ENCODE measurements at regions not wholly inside any gene's neighbourhood (a gene's known extent, or its start where the extent isn't known, plus 50 kb on each side); places are given as distances from the start of the nearest gene placed in this dataset.
"Not testable (repeated sequence)": the region's sequence is repeated elsewhere in the genome, so short reads cannot be mapped to it uniquely, and the experiment has no call there.

DNA sequence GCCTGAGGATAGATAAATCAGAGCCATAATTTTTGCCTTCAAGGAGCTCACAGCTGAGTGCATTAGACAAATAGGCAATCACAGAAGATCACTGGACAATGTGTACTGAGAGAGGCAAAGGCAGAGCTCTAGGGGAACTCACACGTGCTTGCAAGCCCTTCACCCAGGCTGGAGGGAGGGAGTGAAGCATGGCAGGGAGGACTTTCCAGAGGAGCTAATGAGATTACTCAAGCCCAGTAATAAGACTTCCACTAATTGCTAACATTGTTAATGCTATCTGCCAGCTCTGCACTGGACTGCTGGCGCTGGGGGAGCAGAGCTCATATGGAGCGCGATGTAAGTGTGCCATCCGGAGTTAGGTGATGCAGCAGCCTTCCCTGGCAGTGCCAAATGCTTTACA is 408.4 kb downstream of the NTRK2 start:
- no peak for DNase-seq (ENCODE audit: low read depth in 2 of 2)

DNA sequence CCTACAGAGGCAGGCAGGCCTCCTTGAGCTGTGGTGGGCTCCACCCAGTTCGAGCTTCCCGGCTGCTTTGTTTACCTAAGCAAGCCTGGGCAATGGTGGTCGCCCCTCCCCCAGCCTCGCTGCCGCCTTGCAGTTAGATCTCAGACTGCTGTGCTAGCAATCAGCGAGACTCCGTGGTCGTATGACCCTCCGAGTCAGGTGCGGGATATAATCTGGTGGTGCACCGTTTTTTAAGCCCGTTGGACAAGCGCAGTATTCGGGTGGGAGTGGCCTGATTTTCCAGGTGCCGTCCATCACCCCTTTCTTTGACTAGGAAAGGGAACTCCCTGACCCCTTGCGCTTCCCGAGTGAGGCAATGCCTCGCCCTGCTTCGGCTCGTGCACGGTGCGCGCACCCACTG is 407.6 kb downstream of the NTRK2 start:
- not testable (repeated sequence) for DNase-seq (ENCODE audit: low read depth in 2 of 2)
